Activated CD8-positive, alpha-beta memory T cell treated with anti-CD3 and anti-CD28 coated beads, Interleukin-2, amount 10 ng/mL, durations not matched to agents 7 days and 5 days (primary cell): ENCODE measurements at regions not wholly inside any gene's neighbourhood (a gene's known extent, or its start where the extent isn't known, plus 50 kb on each side); places are given as distances from the start of the nearest gene placed in this dataset.
"Not testable (repeated sequence)": the region's sequence is repeated elsewhere in the genome, so short reads cannot be mapped to it uniquely, and the experiment has no call there.

ENCODE experiments used
- ATAC-seq: fragments of 150-1000 bp; cut with Tn5 transposase; one replicate; pipeline ENCODE4 v1.10.0; 2021; ENCODE audit warnings: moderate library complexity
- CTCF ChIA-PET: fragments of 350-600 bp; sonication (Branson Sonifier 250); formaldehyde crosslinking; loops from one replicate; lab custom pipeline; 2021; ENCODE audit warnings: antibody characterized with exemption; lab: Charles Lee
- DNase-seq: peaks from one replicate; pipeline ENCODE4 v3.0.0-alpha.2; 2020
- H3K27ac Mint-ChIP-seq: one replicate; pipeline ENCODE4 v1.8.0; 2021; ENCODE audit warnings: mild to moderate bottlenecking, mixed read lengths
- H3K27me3 Mint-ChIP-seq: one replicate; pipeline ENCODE4 v1.8.0; 2021; ENCODE audit warnings: mixed read lengths
- H3K36me3 Mint-ChIP-seq: one replicate; pipeline ENCODE4 v1.8.0; 2021; ENCODE audit warnings: mild to moderate bottlenecking, mixed read lengths
- H3K4me1 Mint-ChIP-seq: one replicate; pipeline ENCODE4 v1.8.0; 2021; ENCODE audit warnings: mixed read lengths
- H3K4me3 Mint-ChIP-seq: one replicate; pipeline ENCODE4 v1.8.0; 2021; ENCODE audit warnings: mild to moderate bottlenecking, moderate library complexity, mixed read lengths
- H3K9me3 Mint-ChIP-seq: one replicate; pipeline ENCODE4 v1.8.0; 2022; ENCODE audit warnings: low read depth, mixed read lengths

GRCh38 chr3:147119989-147120388 lies 286.4 kb downstream of the ZIC4 start:
- no peak for ATAC-seq
- Mint-ChIP-seq H3K27ac (no peak overlapping the region), H3K36me3 (no peaks in the 10 kb centered on the region), H3K4me3 (no peak overlapping the region), H3K9me3 (no peaks in the 10 kb centered on the region), H3K27me3 (no peaks in the 10 kb centered on the region), H3K4me1 (no peaks in the 10 kb centered on the region)
- CTCF ChIA-PET: no interaction called here
- DNase-seq: no peak

GRCh38 chr3:147119346-147119745 lies 287.0 kb downstream of the ZIC4 start:
- no peaks in the 10 kb centered on the region for H3K27me3 Mint-ChIP-seq
- peaks cover 2% of the 10 kb centered on the region for H3K9me3 Mint-ChIP-seq
- ATAC-seq (no peak), DNase-seq (no peak)
- H3K4me3 Mint-ChIP-seq: no peak overlapping the region
- no peaks in the 10 kb centered on the region for H3K4me1 Mint-ChIP-seq
- no peaks in the 10 kb centered on the region for H3K36me3 Mint-ChIP-seq
- H3K27ac Mint-ChIP-seq: no peak overlapping the region
- CTCF ChIA-PET: no interaction called here

GRCh38 chr3:147118611-147119010 lies 287.7 kb downstream of the ZIC4 start:
- H3K27ac Mint-ChIP-seq: no peak overlapping the region
- H3K4me3 Mint-ChIP-seq: no peak overlapping the region
- ATAC-seq (no peak), DNase-seq (no peak)
- H3K27me3 Mint-ChIP-seq: no peaks in the 10 kb centered on the region
- H3K4me1 Mint-ChIP-seq: no peaks in the 10 kb centered on the region
- H3K9me3 Mint-ChIP-seq: peaks cover 2% of the 10 kb centered on the region
- no peaks in the 10 kb centered on the region for H3K36me3 Mint-ChIP-seq
- CTCF ChIA-PET: no interaction called here

- Mint-ChIP-seq H3K36me3 (no peaks in the 10 kb centered on the region), H3K27ac (no peak overlapping the region), H3K9me3 (peaks cover 2% of the 10 kb centered on the region), H3K4me1 (no peaks in the 10 kb centered on the region), H3K4me3 (no peak overlapping the region), H3K27me3 (no peaks in the 10 kb centered on the region)
- DNase-seq: no peak
- ATAC-seq: no peak
- CTCF ChIA-PET: no interaction called here
Observed at GRCh38 chr3:147117631-147118030, 288.7 kb downstream of the ZIC4 start.

GRCh38 chr3:147113293-147114044 lies 292.9 kb downstream of the ZIC4 start:
- no peak for ATAC-seq
- H3K36me3 Mint-ChIP-seq: no peaks in the 10 kb centered on the region
- H3K27me3 Mint-ChIP-seq: no peaks in the 10 kb centered on the region
- no peak overlapping the region for H3K4me3 Mint-ChIP-seq
- H3K9me3 Mint-ChIP-seq: peaks cover 2% of the 10 kb centered on the region
- H3K27ac Mint-ChIP-seq: no peak overlapping the region
- no peaks in the 10 kb centered on the region for H3K4me1 Mint-ChIP-seq
- no peak for DNase-seq
- CTCF ChIA-PET: no interaction called here

GRCh38 chr3:147099076-147099475 lies 307.3 kb downstream of the ZIC4 start:
- Mint-ChIP-seq H3K36me3 (no peaks in the 10 kb centered on the region), H3K9me3 (peaks cover 9% of the 10 kb centered on the region), H3K27me3 (no peaks in the 10 kb centered on the region), H3K27ac (no peak overlapping the region), H3K4me3 (no peak overlapping the region), H3K4me1 (no peaks in the 10 kb centered on the region)
- no peak for DNase-seq
- no peak for ATAC-seq
- CTCF ChIA-PET: no interaction called here

GRCh38 chr3:147090461-147090860 lies 315.9 kb downstream of the ZIC4 start:
- CTCF ChIA-PET: no interaction called here
- ATAC-seq: no peak
- no peaks in the 10 kb centered on the region for H3K36me3 Mint-ChIP-seq

GRCh38 chr3:147089286-147089685 lies 317.1 kb downstream of the ZIC4 start:
- ATAC-seq (no peak), DNase-seq (no peak)
- no peak overlapping the region for H3K4me3 Mint-ChIP-seq
- CTCF ChIA-PET: interaction anchor here (0.8 kb wide), 1 partner anchor 207 kb away, joined by 3 read pairs; no protein-coding TSS in a partner anchor
- H3K9me3 Mint-ChIP-seq: peaks cover 3% of the 10 kb centered on the region
- H3K27me3 Mint-ChIP-seq: no peaks in the 10 kb centered on the region
- H3K27ac Mint-ChIP-seq: no peak overlapping the region
- no peaks in the 10 kb centered on the region for H3K36me3 Mint-ChIP-seq
- no peaks in the 10 kb centered on the region for H3K4me1 Mint-ChIP-seq

More at GRCh38 chr3:147090461-147090860, 315.9 kb downstream of the ZIC4 start:
- no peak for DNase-seq
- Mint-ChIP-seq H3K4me3 (no peak overlapping the region), H3K27ac (no peak overlapping the region), H3K9me3 (peaks cover 5% of the 10 kb centered on the region), H3K27me3 (no peaks in the 10 kb centered on the region), H3K4me1 (no peaks in the 10 kb centered on the region)

GRCh38 chr3:147059500-147059899 lies 346.8 kb downstream of the ZIC4 start:
- CTCF ChIA-PET, H3K27ac Mint-ChIP-seq, H3K36me3 Mint-ChIP-seq, H3K4me1 Mint-ChIP-seq, H3K4me3 Mint-ChIP-seq, DNase-seq, H3K9me3 Mint-ChIP-seq, ATAC-seq, H3K27me3 Mint-ChIP-seq: not testable (repeated sequence)

- Mint-ChIP-seq H3K27me3 (no peaks in the 10 kb centered on the region), H3K4me1 (no peaks in the 10 kb centered on the region)
Observed at GRCh38 chr3:147049821-147050220, 356.5 kb downstream of the ZIC4 start.

GRCh38 chr3:147049305-147049704 lies 357.0 kb downstream of the ZIC4 start:
- Mint-ChIP-seq H3K9me3 (peaks cover 12% of the 10 kb centered on the region), H3K4me1 (no peaks in the 10 kb centered on the region), H3K27ac (no peak overlapping the region), H3K27me3 (no peaks in the 10 kb centered on the region), H3K36me3 (no peaks in the 10 kb centered on the region), H3K4me3 (no peak overlapping the region)
- CTCF ChIA-PET: no interaction called here
- ATAC-seq: no peak
- no peak for DNase-seq

More at GRCh38 chr3:147049821-147050220, 356.5 kb downstream of the ZIC4 start:
- Mint-ChIP-seq H3K4me3 (no peak overlapping the region), H3K9me3 (peaks cover 12% of the 10 kb centered on the region), H3K36me3 (no peaks in the 10 kb centered on the region), H3K27ac (no peak overlapping the region)
- CTCF ChIA-PET: no interaction called here
- ATAC-seq (no peak), DNase-seq (no peak)

GRCh38 chr3:147046916-147047315 lies 359.4 kb downstream of the ZIC4 start:
- Mint-ChIP-seq H3K9me3 (peaks cover 9% of the 10 kb centered on the region), H3K4me3 (no peak overlapping the region), H3K27me3 (no peaks in the 10 kb centered on the region), H3K4me1 (no peaks in the 10 kb centered on the region), H3K36me3 (no peaks in the 10 kb centered on the region), H3K27ac (no peak overlapping the region)
- DNase-seq (no peak), ATAC-seq (no peak)
- CTCF ChIA-PET: no interaction called here

GRCh38 chr3:147038481-147038880 lies 367.9 kb downstream of the ZIC4 start:
- H3K27me3 Mint-ChIP-seq: no peaks in the 10 kb centered on the region
- no peak for DNase-seq
- no peak for ATAC-seq
- H3K36me3 Mint-ChIP-seq: no peaks in the 10 kb centered on the region
- H3K4me1 Mint-ChIP-seq: no peaks in the 10 kb centered on the region
- CTCF ChIA-PET: no interaction called here
- no peak overlapping the region for H3K4me3 Mint-ChIP-seq
- peaks cover 9% of the 10 kb centered on the region for H3K9me3 Mint-ChIP-seq
- no peak overlapping the region for H3K27ac Mint-ChIP-seq

- CTCF ChIA-PET: no interaction called here
- H3K4me3 Mint-ChIP-seq: no peak overlapping the region
Observed at GRCh38 chr3:147034359-147034758, 372.0 kb downstream of the ZIC4 start.

More at GRCh38 chr3:147034359-147034758, 372.0 kb downstream of the ZIC4 start:
- Mint-ChIP-seq H3K27ac (no peak overlapping the region), H3K4me1 (no peaks in the 10 kb centered on the region), H3K36me3 (no peaks in the 10 kb centered on the region), H3K27me3 (no peaks in the 10 kb centered on the region), H3K9me3 (peaks cover 9% of the 10 kb centered on the region)
- no peak for DNase-seq
- ATAC-seq: no peak
